Thyroid gland (tissue), 4 donors: ENCODE measurements at regions not wholly inside any gene's neighbourhood (a gene's known extent, or its start where the extent isn't known, plus 50 kb on each side); places are given as distances from the start of the nearest gene placed in this dataset.

ENCODE experiments used
- DNase-seq, 2 donors: peaks; one replicate each; pipeline ENCODE4 v3.0.0-alpha.2; 2019
- H3K27ac ChIP-seq, 3 donors: fragments of 200-600 bp; sonication (generic); 1 replicate in 2 of 3; 2 replicates in 1 of 3; pipeline ENCODE4 v1.5.1; 2016 to 2019; ENCODE audit warnings: mild to moderate bottlenecking in 1 of 3, moderate library complexity in 1 of 3
- H3K27me3 ChIP-seq: fragments of 200-600 bp; sonication (generic); one replicate; pipeline ENCODE4 v1.5.1; 2019
- H3K36me3 ChIP-seq, 2 donors: fragments of 200-600 bp; sonication (generic); one replicate each; pipeline ENCODE4 v1.5.1; 2016 to 2019
- H3K4me1 ChIP-seq, 2 donors: fragments of 200-600 bp; sonication (generic); one replicate each; pipeline ENCODE4 v1.5.1; 2017 to 2019
- H3K4me3 ChIP-seq, 3 donors: fragments of 200-600 bp; sonication (generic); replicated peaks in 1 of 3; 1 replicate in 2 of 3; 2 replicates in 1 of 3; pipeline ENCODE4 v1.5.1; 2016; ENCODE audit warnings: mild to moderate bottlenecking in 1 of 3
- H3K9me3 ChIP-seq: fragments of 200-600 bp; sonication (generic); one replicate; pipeline ENCODE4 v1.5.1; 2017
- CTCF ChIP-seq, 6 experiments: fragments of 200-600 bp in 3 of 6; fragments of 450-650 bp in 3 of 6; sonication (generic) in 3 of 6; IDR thresholded peaks; one replicate each; pipeline ENCODE4 v1.5.1; 2016 to 2019; ENCODE audit warnings: antibody characterized with exemption in 6 of 6, mild to moderate bottlenecking in 2 of 6, inconsistent platforms in 1 of 6, moderate library complexity in 1 of 6
- POLR2A ChIP-seq, 2 donors: fragments of 450-650 bp; IDR thresholded peaks; one replicate each; pipeline ENCODE4 v1.6.1; 2017; ENCODE audit warnings: antibody characterized with exemption in 2 of 2, mild to moderate bottlenecking in 2 of 2, moderate library complexity in 1 of 2
- WGBS, 2 donors: methylation state at CpG; one replicate each; pipeline ENCODE4 v1.1.5; 2017; 5-methylcytosine and 5-hydroxymethylcytosine counted together
- intact Hi-C: fragments of 100-400 bp; cut with DNase I; formaldehyde crosslinking; loops from one replicate; pipeline ENCODE4 v1.15.1; 2023

GRCh38 chr13:99737481-99738245 is 233.9 kb downstream of the ZIC5 start:
- intact Hi-C loops: no loop called here
- Histone ChIP-seq H3K36me3 (no peaks in the 10 kb centered on the region), H3K27me3 (no peaks in the 10 kb centered on the region), H3K27ac (no peak overlapping the region), H3K4me3 (no peak overlapping the region), H3K4me1 (peaks cover 5 to 10% of the 10 kb centered on the region in 2 donors), H3K9me3 (no peaks in the 10 kb centered on the region)
- no peak for DNase-seq
- 95% methylated on average over 8 of the region's 8 CpGs for WGBS, 2 donors
- TF ChIP-seq POLR2A (IDR thresholded peaks at IDR 0.05) (no peak), CTCF (IDR thresholded peaks at IDR 0.05) (no peak)

- H3K9me3 ChIP-seq: no peaks in the 10 kb centered on the region
- TF ChIP-seq CTCF (IDR thresholded peaks at IDR 0.05): no peak
- no peak for TF ChIP-seq POLR2A (IDR thresholded peaks at IDR 0.05)
- no peak for DNase-seq
- 57 to 61% methylated on average over 3 of the region's 3 CpGs for WGBS, 2 donors
- intact Hi-C loops: no loop called here
- no peaks in the 10 kb centered on the region for H3K36me3 ChIP-seq
- H3K4me1 ChIP-seq: no peaks in the 10 kb centered on the region
- no peaks in the 10 kb centered on the region for H3K27me3 ChIP-seq
- H3K4me3 ChIP-seq: no peak overlapping the region
- H3K27ac ChIP-seq: no peak overlapping the region
Observed at GRCh38 chr13:99736541-99736940, 235.0 kb downstream of the ZIC5 start.

- no peak overlapping the region for H3K4me3 ChIP-seq
- no peaks in the 10 kb centered on the region for H3K9me3 ChIP-seq
- no peaks in the 10 kb centered on the region for H3K36me3 ChIP-seq
- H3K4me1 ChIP-seq: no peaks in the 10 kb centered on the region
- TF ChIP-seq POLR2A (IDR thresholded peaks at IDR 0.05) (no peak), CTCF (IDR thresholded peaks at IDR 0.05) (no peak)
- WGBS, 2 donors: 55 to 68% methylated on average over 7 of the region's 7 CpGs
- intact Hi-C loops: no loop called here
- no peak overlapping the region for H3K27ac ChIP-seq
- H3K27me3 ChIP-seq: no peaks in the 10 kb centered on the region
- no peak for DNase-seq
Observed at GRCh38 chr13:99734013-99734693, 232.9 kb downstream of the TM9SF2 start.

- TF ChIP-seq POLR2A (IDR thresholded peaks at IDR 0.05) (no peak), CTCF (IDR thresholded peaks at IDR 0.05) (no peak)
- no peaks in the 10 kb centered on the region for H3K27me3 ChIP-seq
- intact Hi-C loops: no loop called here
- H3K4me1 ChIP-seq: no peaks in the 10 kb centered on the region
- no peaks in the 10 kb centered on the region for H3K36me3 ChIP-seq
- H3K4me3 ChIP-seq: no peak overlapping the region
- H3K9me3 ChIP-seq: no peaks in the 10 kb centered on the region
- 73 to 85% methylated on average over 7 of the region's 7 CpGs for WGBS, 2 donors
- no peak for DNase-seq
- H3K27ac ChIP-seq: no peak overlapping the region
Observed at GRCh38 chr13:99733346-99733745, 232.1 kb downstream of the TM9SF2 start.

GRCh38 chr13:99731747-99732146 is 230.5 kb downstream of the TM9SF2 start:
- intact Hi-C loops: no loop called here
- DNase-seq: no peak
- no peaks in the 10 kb centered on the region for H3K36me3 ChIP-seq
- H3K4me3 ChIP-seq: no peak overlapping the region
- no peak overlapping the region for H3K27ac ChIP-seq
- H3K27me3 ChIP-seq: no peaks in the 10 kb centered on the region
- TF ChIP-seq CTCF (IDR thresholded peaks at IDR 0.05): no peak
- no peak for TF ChIP-seq POLR2A (IDR thresholded peaks at IDR 0.05)
- no peaks in the 10 kb centered on the region for H3K9me3 ChIP-seq
- peaks cover 0 to 4% of the 10 kb centered on the region in 2 donors for H3K4me1 ChIP-seq
- WGBS, 2 donors: 76 to 86% methylated on average over 4 of the region's 4 CpGs
